ENCODE measurements at regions not wholly inside any gene's neighbourhood (a gene's known extent, or its start where the extent isn't known, plus 50 kb on each side); places are given as distances from the start of the nearest gene placed in this dataset.

- H3K4me3 ChIP-seq (ENCODE audit: low read depth, low read length): no peak overlapping the region
- no peak for DNase-seq (ENCODE audit: low read depth)
- no peak for TF ChIP-seq CTCF (conservative IDR thresholded peaks at IDR 0.05; ENCODE audit: low read depth, low read length)
Measured at GRCh38 chr12:124465473-124465872, 101.9 kb downstream of the NCOR2 start.

- no peak overlapping the region for H3K4me3 ChIP-seq (ENCODE audit: low read depth, low read length)
- DNase-seq (ENCODE audit: low read depth): no peak
- no peak for TF ChIP-seq CTCF (conservative IDR thresholded peaks at IDR 0.05; ENCODE audit: low read depth, low read length)
Measured at GRCh38 chr12:124464830-124465229, 102.6 kb downstream of the NCOR2 start.

GRCh38 chr12:124464062-124464461 is 103.3 kb downstream of the NCOR2 start:
- no peak for DNase-seq (ENCODE audit: low read depth)
- no peak overlapping the region for H3K4me3 ChIP-seq (ENCODE audit: low read depth, low read length)
- no peak for TF ChIP-seq CTCF (conservative IDR thresholded peaks at IDR 0.05; ENCODE audit: low read depth, low read length)

- no peak for TF ChIP-seq CTCF (conservative IDR thresholded peaks at IDR 0.05; ENCODE audit: low read depth, low read length)
- no peak overlapping the region for H3K4me3 ChIP-seq (ENCODE audit: low read depth, low read length)
- DNase-seq (ENCODE audit: low read depth): no peak
Measured at GRCh38 chr12:124463341-124463921, 104.0 kb downstream of the NCOR2 start.

GRCh38 chr12:124462750-124463149 is 104.7 kb downstream of the NCOR2 start:
- no peak overlapping the region for H3K4me3 ChIP-seq (ENCODE audit: low read depth, low read length)
- no peak for DNase-seq (ENCODE audit: low read depth)
- TF ChIP-seq CTCF (conservative IDR thresholded peaks at IDR 0.05; ENCODE audit: low read depth, low read length): no peak

GRCh38 chr12:124461851-124462623 is 105.4 kb downstream of the NCOR2 start:
- no peak for DNase-seq (ENCODE audit: low read depth)
- no peak for TF ChIP-seq CTCF (conservative IDR thresholded peaks at IDR 0.05; ENCODE audit: low read depth, low read length)
- no peak overlapping the region for H3K4me3 ChIP-seq (ENCODE audit: low read depth, low read length)

- DNase-seq (ENCODE audit: low read depth): no peak
- no peak overlapping the region for H3K4me3 ChIP-seq (ENCODE audit: low read depth, low read length)
- no peak for TF ChIP-seq CTCF (conservative IDR thresholded peaks at IDR 0.05; ENCODE audit: low read depth, low read length)
Measured at GRCh38 chr12:124461241-124461673, 106.2 kb downstream of the NCOR2 start.

All from epithelial cell of proximal tubule (primary cell).